HepG2 (cell line): ENCODE measurements at regions not wholly inside any gene's neighbourhood (a gene's known extent, or its start where the extent isn't known, plus 50 kb on each side); places are given as distances from the start of the nearest gene placed in this dataset.
A peak's percentile ranks its signal among the peaks of the same experiment; 100 is the strongest.

Source experiments
- BORCS8-MEF2B ChIP-seq: sonication (generic); formaldehyde crosslinking; IDR thresholded peaks from 2 replicates; pipeline ENCODE4 v1.8.0; 2022; ENCODE audit warnings: mild to moderate bottlenecking, missing genetic modification reagents
- ESRRA ChIP-seq: sonication (generic); formaldehyde crosslinking; IDR thresholded peaks from 2 replicates; pipeline ENCODE4 v1.5.1; 2020; ENCODE audit warnings: mild to moderate bottlenecking, low read depth, missing genetic modification reagents
- GTF2F1 ChIP-seq: fragments of 150-350 bp; IDR thresholded peaks from 2 replicates; pipeline ENCODE4 v1.6.1; 2014; ENCODE audit warnings: low read length
- HMG20A ChIP-seq: IDR thresholded peaks from 2 replicates; pipeline ENCODE4 v1.6.1; 2016; ENCODE audit warnings: borderline replicate concordance
- KDM2A ChIP-seq: sonication (generic); formaldehyde crosslinking; IDR thresholded peaks from 2 replicates; pipeline ENCODE4 v1.4.0; 2020; ENCODE audit warnings: low read depth, missing genetic modification reagents, borderline replicate concordance
- MAZ ChIP-seq, 2 experiments: sonication (generic) in 1 of 2; formaldehyde crosslinking in 1 of 2; IDR thresholded peaks; 2 replicates each; pipeline versions ENCODE4 v1.5.0 to v1.6.1; 2012 to 2020; ENCODE audit warnings: low read depth in 2 of 2, mild to moderate bottlenecking in 2 of 2, borderline replicate concordance in 1 of 2, improper control_type of control experiment in 1 of 2, low read length in 1 of 2, missing genetic modification reagents in 1 of 2, moderate library complexity in 1 of 2
- SPEN ChIP-seq: sonication (generic); formaldehyde crosslinking; IDR thresholded peaks from 2 replicates; pipeline ENCODE4 v1.5.1; 2020; ENCODE audit warnings: low read depth, mild to moderate bottlenecking, missing genetic modification reagents
- YY1 ChIP-seq: IDR thresholded peaks from 2 replicates; pipeline ENCODE4 v1.6.1; 2011; ENCODE audit warnings: low read length, low read depth, moderate library complexity, mild to moderate bottlenecking; ENCODE audit not compliant: insufficient read depth, insufficient replicate concordance
- ZNF234 ChIP-seq: sonication (generic); formaldehyde crosslinking; conservative IDR thresholded peaks from 2 replicates; pipeline ENCODE4 v1.5.1; 2020; ENCODE audit warnings: mild to moderate bottlenecking, missing genetic modification reagents
- TF ChIP-seq, protein P1 (sequence below): sonication (generic); formaldehyde crosslinking; IDR thresholded peaks from 2 replicates; pipeline ENCODE4 v1.5.0; 2020; ENCODE audit warnings: mild to moderate bottlenecking, missing genetic modification reagents, borderline replicate concordance
- TF ChIP-seq, protein P2 (sequence below): sonication (generic); formaldehyde crosslinking; IDR thresholded peaks from 2 replicates; pipeline ENCODE4 v1.5.1; 2020; ENCODE audit warnings: missing genetic modification reagents, mild to moderate bottlenecking, borderline replicate concordance
- TF ChIP-seq, protein P3 (sequence below), 2 experiments: IDR thresholded peaks; 2 replicates each; pipeline ENCODE4 v1.6.1; 2011 to 2012; ENCODE audit warnings: low read length in 2 of 2, borderline replicate concordance in 1 of 2, low read depth in 1 of 2, mild to moderate bottlenecking in 1 of 2, moderate library complexity in 1 of 2
- TF ChIP-seq, protein P4 (sequence below): sonication (generic); formaldehyde crosslinking; IDR thresholded peaks from 2 replicates; pipeline ENCODE4 v1.5.0; 2020; ENCODE audit warnings: missing genetic modification reagents

DNA sequence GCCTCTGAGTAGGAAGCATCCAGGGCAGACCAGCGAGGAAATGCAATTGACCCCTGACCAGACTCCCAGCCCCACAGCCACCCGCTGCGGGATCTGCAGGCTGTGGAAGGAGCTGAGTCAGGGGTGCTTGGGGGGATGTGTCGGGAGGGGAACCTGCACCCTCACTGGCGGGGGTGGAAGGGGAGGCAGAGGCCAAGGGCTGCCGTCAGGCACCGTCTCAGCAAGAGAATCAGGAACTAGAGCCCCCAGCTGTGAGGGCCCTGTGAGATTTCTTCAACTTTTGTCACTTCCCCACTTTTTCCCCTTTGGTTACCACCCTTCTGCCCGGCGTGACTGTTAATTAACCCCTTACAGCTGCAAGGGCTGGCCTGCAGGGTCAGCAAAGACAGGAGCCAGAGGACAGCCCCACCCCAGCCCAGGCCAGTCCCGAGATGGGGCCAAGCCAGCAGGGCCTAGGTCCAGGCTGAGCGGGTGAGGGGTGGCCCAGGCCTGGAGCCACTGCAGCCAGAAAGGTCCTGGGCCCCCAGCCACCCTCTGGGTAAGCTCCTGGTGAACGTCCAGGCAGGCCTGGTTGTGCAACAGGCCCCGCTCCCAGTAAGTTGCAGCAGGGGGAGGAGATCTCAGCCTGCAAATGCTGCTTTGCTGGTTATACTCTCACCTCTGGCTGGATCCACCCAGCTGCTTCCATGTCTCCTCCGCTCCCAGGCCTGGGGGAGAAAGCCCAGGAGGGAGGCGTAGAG is 147.0 kb upstream of the ID2 start (continued):
- TF ChIP-seq, protein P1, sequence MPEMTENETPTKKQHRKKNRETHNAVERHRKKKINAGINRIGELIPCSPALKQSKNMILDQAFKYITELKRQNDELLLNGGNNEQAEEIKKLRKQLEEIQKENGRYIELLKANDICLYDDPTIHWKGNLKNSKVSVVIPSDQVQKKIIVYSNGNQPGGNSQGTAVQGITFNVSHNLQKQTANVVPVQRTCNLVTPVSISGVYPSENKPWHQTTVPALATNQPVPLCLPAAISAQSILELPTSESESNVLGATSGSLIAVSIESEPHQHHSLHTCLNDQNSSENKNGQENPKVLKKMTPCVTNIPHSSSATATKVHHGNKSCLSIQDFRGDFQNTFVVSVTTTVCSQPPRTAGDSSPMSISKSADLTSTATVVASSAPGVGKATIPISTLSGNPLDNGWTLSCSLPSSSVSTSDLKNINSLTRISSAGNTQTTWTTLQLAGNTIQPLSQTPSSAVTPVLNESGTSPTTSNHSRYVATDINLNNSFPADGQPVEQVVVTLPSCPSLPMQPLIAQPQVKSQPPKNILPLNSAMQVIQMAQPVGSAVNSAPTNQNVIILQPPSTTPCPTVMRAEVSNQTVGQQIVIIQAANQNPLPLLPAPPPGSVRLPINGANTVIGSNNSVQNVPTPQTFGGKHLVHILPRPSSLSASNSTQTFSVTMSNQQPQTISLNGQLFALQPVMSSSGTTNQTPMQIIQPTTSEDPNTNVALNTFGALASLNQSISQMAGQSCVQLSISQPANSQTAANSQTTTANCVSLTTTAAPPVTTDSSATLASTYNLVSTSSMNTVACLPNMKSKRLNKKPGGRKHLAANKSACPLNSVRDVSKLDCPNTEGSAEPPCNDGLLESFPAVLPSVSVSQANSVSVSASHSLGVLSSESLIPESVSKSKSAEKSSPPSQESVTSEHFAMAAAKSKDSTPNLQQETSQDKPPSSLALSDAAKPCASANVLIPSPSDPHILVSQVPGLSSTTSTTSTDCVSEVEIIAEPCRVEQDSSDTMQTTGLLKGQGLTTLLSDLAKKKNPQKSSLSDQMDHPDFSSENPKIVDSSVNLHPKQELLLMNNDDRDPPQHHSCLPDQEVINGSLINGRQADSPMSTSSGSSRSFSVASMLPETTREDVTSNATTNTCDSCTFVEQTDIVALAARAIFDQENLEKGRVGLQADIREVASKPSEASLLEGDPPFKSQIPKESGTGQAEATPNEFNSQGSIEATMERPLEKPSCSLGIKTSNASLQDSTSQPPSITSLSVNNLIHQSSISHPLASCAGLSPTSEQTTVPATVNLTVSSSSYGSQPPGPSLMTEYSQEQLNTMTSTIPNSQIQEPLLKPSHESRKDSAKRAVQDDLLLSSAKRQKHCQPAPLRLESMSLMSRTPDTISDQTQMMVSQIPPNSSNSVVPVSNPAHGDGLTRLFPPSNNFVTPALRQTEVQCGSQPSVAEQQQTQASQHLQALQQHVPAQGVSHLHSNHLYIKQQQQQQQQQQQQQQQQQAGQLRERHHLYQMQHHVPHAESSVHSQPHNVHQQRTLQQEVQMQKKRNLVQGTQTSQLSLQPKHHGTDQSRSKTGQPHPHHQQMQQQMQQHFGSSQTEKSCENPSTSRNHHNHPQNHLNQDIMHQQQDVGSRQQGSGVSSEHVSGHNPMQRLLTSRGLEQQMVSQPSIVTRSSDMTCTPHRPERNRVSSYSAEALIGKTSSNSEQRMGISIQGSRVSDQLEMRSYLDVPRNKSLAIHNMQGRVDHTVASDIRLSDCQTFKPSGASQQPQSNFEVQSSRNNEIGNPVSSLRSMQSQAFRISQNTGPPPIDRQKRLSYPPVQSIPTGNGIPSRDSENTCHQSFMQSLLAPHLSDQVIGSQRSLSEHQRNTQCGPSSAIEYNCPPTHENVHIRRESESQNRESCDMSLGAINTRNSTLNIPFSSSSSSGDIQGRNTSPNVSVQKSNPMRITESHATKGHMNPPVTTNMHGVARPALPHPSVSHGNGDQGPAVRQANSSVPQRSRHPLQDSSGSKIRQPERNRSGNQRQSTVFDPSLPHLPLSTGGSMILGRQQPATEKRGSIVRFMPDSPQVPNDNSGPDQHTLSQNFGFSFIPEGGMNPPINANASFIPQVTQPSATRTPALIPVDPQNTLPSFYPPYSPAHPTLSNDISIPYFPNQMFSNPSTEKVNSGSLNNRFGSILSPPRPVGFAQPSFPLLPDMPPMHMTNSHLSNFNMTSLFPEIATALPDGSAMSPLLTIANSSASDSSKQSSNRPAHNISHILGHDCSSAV (CRISPR knock-in tag): no peak
- TF ChIP-seq HMG20A (no peak), ESRRA (CRISPR knock-in tag) (no peak), GTF2F1 (no peak), ZNF234 (CRISPR knock-in tag) (no peak), YY1 (peak; percentile 11), SPEN (CRISPR knock-in tag) (no peak), KDM2A (CRISPR knock-in tag) (peak; percentile 43; the same call in 1 of the 2 replicates), BORCS8-MEF2B (peak; percentile 34; the same call in 1 of the 2 replicates), MAZ (IDR thresholded peaks at IDR 0.05; ENCODE audit: borderline replicate concordance, low read depth, low read length) (no peak), MAZ (CRISPR knock-in tag; IDR thresholded peaks at IDR 0.05; ENCODE audit: low read depth) (no peak)
- TF ChIP-seq, protein P2, sequence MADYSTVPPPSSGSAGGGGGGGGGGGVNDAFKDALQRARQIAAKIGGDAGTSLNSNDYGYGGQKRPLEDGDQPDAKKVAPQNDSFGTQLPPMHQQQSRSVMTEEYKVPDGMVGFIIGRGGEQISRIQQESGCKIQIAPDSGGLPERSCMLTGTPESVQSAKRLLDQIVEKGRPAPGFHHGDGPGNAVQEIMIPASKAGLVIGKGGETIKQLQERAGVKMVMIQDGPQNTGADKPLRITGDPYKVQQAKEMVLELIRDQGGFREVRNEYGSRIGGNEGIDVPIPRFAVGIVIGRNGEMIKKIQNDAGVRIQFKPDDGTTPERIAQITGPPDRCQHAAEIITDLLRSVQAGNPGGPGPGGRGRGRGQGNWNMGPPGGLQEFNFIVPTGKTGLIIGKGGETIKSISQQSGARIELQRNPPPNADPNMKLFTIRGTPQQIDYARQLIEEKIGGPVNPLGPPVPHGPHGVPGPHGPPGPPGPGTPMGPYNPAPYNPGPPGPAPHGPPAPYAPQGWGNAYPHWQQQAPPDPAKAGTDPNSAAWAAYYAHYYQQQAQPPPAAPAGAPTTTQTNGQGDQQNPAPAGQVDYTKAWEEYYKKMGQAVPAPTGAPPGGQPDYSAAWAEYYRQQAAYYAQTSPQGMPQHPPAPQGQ (CRISPR knock-in tag): no peak
- TF ChIP-seq, protein P3, sequence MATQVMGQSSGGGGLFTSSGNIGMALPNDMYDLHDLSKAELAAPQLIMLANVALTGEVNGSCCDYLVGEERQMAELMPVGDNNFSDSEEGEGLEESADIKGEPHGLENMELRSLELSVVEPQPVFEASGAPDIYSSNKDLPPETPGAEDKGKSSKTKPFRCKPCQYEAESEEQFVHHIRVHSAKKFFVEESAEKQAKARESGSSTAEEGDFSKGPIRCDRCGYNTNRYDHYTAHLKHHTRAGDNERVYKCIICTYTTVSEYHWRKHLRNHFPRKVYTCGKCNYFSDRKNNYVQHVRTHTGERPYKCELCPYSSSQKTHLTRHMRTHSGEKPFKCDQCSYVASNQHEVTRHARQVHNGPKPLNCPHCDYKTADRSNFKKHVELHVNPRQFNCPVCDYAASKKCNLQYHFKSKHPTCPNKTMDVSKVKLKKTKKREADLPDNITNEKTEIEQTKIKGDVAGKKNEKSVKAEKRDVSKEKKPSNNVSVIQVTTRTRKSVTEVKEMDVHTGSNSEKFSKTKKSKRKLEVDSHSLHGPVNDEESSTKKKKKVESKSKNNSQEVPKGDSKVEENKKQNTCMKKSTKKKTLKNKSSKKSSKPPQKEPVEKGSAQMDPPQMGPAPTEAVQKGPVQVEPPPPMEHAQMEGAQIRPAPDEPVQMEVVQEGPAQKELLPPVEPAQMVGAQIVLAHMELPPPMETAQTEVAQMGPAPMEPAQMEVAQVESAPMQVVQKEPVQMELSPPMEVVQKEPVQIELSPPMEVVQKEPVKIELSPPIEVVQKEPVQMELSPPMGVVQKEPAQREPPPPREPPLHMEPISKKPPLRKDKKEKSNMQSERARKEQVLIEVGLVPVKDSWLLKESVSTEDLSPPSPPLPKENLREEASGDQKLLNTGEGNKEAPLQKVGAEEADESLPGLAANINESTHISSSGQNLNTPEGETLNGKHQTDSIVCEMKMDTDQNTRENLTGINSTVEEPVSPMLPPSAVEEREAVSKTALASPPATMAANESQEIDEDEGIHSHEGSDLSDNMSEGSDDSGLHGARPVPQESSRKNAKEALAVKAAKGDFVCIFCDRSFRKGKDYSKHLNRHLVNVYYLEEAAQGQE (IDR thresholded peaks at IDR 0.05; ENCODE audit: borderline replicate concordance in 1 of 2, low read depth in 1 of 2, low read length in 2 of 2): no peak
- TF ChIP-seq, protein P4, sequence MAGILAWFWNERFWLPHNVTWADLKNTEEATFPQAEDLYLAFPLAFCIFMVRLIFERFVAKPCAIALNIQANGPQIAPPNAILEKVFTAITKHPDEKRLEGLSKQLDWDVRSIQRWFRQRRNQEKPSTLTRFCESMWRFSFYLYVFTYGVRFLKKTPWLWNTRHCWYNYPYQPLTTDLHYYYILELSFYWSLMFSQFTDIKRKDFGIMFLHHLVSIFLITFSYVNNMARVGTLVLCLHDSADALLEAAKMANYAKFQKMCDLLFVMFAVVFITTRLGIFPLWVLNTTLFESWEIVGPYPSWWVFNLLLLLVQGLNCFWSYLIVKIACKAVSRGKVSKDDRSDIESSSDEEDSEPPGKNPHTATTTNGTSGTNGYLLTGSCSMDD: no peak
